ENCODE measurements at regions not wholly inside any gene's neighbourhood (a gene's known extent, or its start where the extent isn't known, plus 50 kb on each side); places are given as distances from the start of the nearest gene placed in this dataset.

- TF ChIP-seq, protein P1, sequence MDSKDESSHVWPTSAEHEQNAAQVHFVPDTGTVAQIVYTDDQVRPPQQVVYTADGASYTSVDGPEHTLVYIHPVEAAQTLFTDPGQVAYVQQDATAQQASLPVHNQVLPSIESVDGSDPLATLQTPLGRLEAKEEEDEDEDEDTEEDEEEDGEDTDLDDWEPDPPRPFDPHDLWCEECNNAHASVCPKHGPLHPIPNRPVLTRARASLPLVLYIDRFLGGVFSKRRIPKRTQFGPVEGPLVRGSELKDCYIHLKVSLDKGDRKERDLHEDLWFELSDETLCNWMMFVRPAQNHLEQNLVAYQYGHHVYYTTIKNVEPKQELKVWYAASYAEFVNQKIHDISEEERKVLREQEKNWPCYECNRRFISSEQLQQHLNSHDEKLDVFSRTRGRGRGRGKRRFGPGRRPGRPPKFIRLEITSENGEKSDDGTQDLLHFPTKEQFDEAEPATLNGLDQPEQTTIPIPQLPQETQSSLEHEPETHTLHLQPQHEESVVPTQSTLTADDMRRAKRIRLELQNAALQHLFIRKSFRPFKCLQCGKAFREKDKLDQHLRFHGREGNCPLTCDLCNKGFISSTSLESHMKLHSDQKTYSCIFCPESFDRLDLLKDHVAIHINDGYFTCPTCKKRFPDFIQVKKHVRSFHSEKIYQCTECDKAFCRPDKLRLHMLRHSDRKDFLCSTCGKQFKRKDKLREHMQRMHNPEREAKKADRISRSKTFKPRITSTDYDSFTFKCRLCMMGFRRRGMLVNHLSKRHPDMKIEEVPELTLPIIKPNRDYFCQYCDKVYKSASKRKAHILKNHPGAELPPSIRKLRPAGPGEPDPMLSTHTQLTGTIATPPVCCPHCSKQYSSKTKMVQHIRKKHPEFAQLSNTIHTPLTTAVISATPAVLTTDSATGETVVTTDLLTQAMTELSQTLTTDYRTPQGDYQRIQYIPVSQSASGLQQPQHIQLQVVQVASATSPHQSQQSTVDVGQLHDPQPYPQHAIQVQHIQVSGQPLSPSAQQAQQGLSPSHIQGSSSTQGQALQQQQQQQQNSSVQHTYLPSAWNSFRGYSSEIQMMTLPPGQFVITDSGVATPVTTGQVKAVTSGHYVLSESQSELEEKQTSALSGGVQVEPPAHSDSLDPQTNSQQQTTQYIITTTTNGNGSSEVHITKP (CRISPR knock-in tag; IDR thresholded peaks at IDR 0.05; ENCODE audit: low read depth): no peak
- TF ChIP-seq ZFP36L2 (CRISPR knock-in tag; IDR thresholded peaks at IDR 0.05): no peak
- TF ChIP-seq MYPOP (CRISPR knock-in tag; IDR thresholded peaks at IDR 0.05): no peak
Measured at GRCh38 chr10:6916601-6917000, 336.5 kb upstream of the PRKCQ start (continued).

- TF ChIP-seq, protein P2, sequence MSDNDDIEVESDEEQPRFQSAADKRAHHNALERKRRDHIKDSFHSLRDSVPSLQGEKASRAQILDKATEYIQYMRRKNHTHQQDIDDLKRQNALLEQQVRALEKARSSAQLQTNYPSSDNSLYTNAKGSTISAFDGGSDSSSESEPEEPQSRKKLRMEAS (IDR thresholded peaks at IDR 0.05): no peak
- TF ChIP-seq ZNF678 (CRISPR knock-in tag; IDR thresholded peaks at IDR 0.05) (no peak), NFE2 (CRISPR knock-in tag; IDR thresholded peaks at IDR 0.05) (no peak), XRCC5 (optimal IDR thresholded peaks at IDR 0.05; ENCODE audit: low read length) (no peak), ZNF350 (CRISPR knock-in tag; IDR thresholded peaks at IDR 0.05; ENCODE audit: borderline replicate concordance, low read depth) (no peak), ZMAT3 (CRISPR knock-in tag; conservative IDR thresholded peaks at IDR 0.05) (no peak), ZKSCAN8 (CRISPR knock-in tag; IDR thresholded peaks at IDR 0.05; ENCODE audit: borderline replicate concordance) (no peak), RFX3 (CRISPR knock-in tag; IDR thresholded peaks at IDR 0.05) (no peak)
- CTCF ChIA-PET (ENCODE audit: low intra/inter-chr PET ratio, low total read pairs): no interaction called here
- Histone ChIP-seq H4K20me1 (ENCODE audit: insufficient read depth, low read length) (no peaks in the 10 kb centered on the region), H3K4me3 (replicated peaks in 1 of 3; ENCODE audit: insufficient read depth in 1 of 3, low read depth in 2 of 3, low read length in 3 of 3) (no peak overlapping the region), H2AFZ (ENCODE audit: low read length) (no peak overlapping the region), H3K9ac (ENCODE audit: insufficient read depth, low read depth, low read length) (no peak overlapping the region), H3K79me2 (ENCODE audit: insufficient read depth, low read length) (no peaks in the 10 kb centered on the region), H3K4me2 (ENCODE audit: low read depth, low read length) (no peak overlapping the region), H3K9me3 (ENCODE audit: low read length) (no peaks in the 10 kb centered on the region), H3K27ac (ENCODE audit: extremely low read length, insufficient read depth, low read length) (no peak overlapping the region), H3K27me3 (ENCODE audit: control insufficient read depth in 1 of 2, insufficient read depth in 2 of 2, low read length in 2 of 2) (no peaks in the 10 kb centered on the region; a peak in 1 of 5 replicates), H3K4me1 (ENCODE audit: insufficient read depth, low read length) (no peaks in the 10 kb centered on the region), H3K36me3 (replicated peaks in 1 of 2; ENCODE audit: control insufficient read depth in 1 of 2, insufficient read depth in 2 of 2, low read length in 2 of 2) (no peaks in the 10 kb centered on the region)
- no peak for ATAC-seq
- in situ Hi-C loops (cut with HindIII; ENCODE audit: extremely low pct_ligation_motif_present, low pct_unique_long_range_greater_than_20kb): loop anchor here (10.0 kb wide), 1 partner anchor 499 kb away; the partner anchor contains the start of gene SFMBT2
- DNase-seq (ENCODE audit: low spot score): no peak
- intact Hi-C loops (cut with micrococcal nuclease; ENCODE audit: unreplicated experiment): no loop called here
- BruUV-seq (replicated peaks): no TSS peak
- WGBS (ENCODE audit: low lambda C conversion rate): 1% methylated on average over 3 of the region's 3 CpGs
- POLR2A ChIA-PET: no interaction called here
- no peak for FAIRE-seq
Measured at GRCh38 chr10:6915307-6915706, 335.2 kb upstream of the PRKCQ start.
